ENCODE measurements at regions not wholly inside any gene's neighbourhood (a gene's known extent, or its start where the extent isn't known, plus 50 kb on each side); places are given as distances from the start of the nearest gene placed in this dataset.

DNA sequence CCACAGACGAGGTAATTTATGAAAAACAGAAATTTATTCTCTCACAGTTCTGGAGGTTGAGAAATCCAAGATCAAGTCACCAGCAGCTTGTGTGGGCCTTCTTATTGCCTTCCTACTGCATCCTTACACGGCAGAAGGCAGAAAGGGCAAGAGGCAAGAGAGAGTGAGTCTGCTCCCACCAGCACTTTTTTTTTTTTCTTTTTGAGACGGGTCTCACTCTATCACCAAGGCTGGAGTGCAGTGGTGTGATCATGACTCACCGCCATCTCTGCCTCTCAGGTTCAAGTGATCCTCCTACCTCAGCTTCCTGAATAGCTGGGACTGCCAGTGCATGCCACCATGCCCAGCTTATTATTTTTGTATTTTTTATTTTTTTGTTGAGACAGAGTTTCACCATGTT lies 78.5 kb upstream of the HK2 start:
- no peak for DNase-seq (ENCODE audit: low read depth, low spot score)
- dilution Hi-C loops (cut with MboI; ENCODE audit: extremely low pct_ligation_motif_present, low sequenced_read_pairs): no loop called here
- TF ChIP-seq EZH2 (IDR thresholded peaks at IDR 0.05; ENCODE audit: low read length): no peak
- no peak for TF ChIP-seq CTCF (optimal IDR thresholded peaks at IDR 0.05 in 1 of 3, IDR thresholded peaks at IDR 0.05 in 1 of 3, conservative IDR thresholded peaks at IDR 0.05 in 1 of 3; ENCODE audit: extremely low read depth in 1 of 3, insufficient read depth in 2 of 3, low read length in 3 of 3)

DNA sequence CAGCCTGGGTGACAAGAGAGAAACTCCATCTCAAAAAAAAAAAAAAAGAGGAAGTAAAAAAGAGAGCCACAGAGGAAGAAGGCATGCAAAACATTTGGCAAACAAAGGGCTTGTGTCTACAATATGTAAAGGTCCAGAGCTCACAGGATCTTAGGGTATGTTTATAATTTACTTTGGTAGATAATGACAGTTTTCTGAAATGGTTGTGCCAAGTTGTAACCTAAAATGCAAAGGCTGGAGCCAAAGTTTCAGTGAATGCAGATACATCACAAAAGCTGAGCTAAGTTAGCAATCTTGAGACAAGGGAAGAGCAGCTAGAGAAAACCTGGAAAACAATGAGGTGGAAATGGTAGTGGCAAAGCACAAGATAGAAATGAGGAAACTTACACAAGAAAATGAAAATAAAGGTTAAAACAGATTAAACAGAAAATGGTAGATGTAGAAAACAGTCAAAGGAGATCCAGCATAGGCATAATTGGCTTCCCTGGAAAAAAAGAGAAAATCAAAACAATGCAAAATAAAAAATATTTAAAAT lies 77.5 kb upstream of the HK2 start:
- H2AFZ ChIP-seq (ENCODE audit: control insufficient read depth, low read length): no peak overlapping the region
- no peak overlapping the region for H3K27ac ChIP-seq (ENCODE audit: control insufficient read depth, insufficient read depth, low read length)
- DNase-seq (ENCODE audit: low read depth, low spot score) (no peak), FAIRE-seq (no peak)
- no peak overlapping the region for H3K9ac ChIP-seq (ENCODE audit: control insufficient read depth, extremely low read depth, insufficient read depth, low read length)
- dilution Hi-C loops (cut with MboI; ENCODE audit: extremely low pct_ligation_motif_present, low sequenced_read_pairs): no loop called here
- no peaks in the 10 kb centered on the region for H3K4me1 ChIP-seq (ENCODE audit: control insufficient read depth, extremely low read depth, insufficient read depth, low read length)
- H3K9me3 ChIP-seq (ENCODE audit: control insufficient read depth, low read depth, low read length): no peaks in the 10 kb centered on the region
- no peak overlapping the region for H3K4me2 ChIP-seq (ENCODE audit: control insufficient read depth, extremely low read depth, insufficient read depth, low read depth, low read length)
- H4K20me1 ChIP-seq (ENCODE audit: control insufficient read depth, extremely low read depth, insufficient read depth, low read length): no peaks in the 10 kb centered on the region
- no peak for TF ChIP-seq CTCF (optimal IDR thresholded peaks at IDR 0.05 in 1 of 3, IDR thresholded peaks at IDR 0.05 in 1 of 3, conservative IDR thresholded peaks at IDR 0.05 in 1 of 3; ENCODE audit: extremely low read depth in 1 of 3, insufficient read depth in 2 of 3, low read length in 3 of 3)
- TF ChIP-seq EZH2 (IDR thresholded peaks at IDR 0.05; ENCODE audit: low read length): no peak
- no peak overlapping the region for H3K4me3 ChIP-seq (ENCODE audit: control insufficient read depth in 2 of 3, extremely low read depth in 1 of 3, insufficient read depth in 2 of 3, low read depth in 1 of 3, low read length in 3 of 3)
- no peaks in the 10 kb centered on the region for H3K79me2 ChIP-seq (ENCODE audit: control insufficient read depth, insufficient read depth, low read length)
- H3K36me3 ChIP-seq (ENCODE audit: control insufficient read depth in 2 of 2, extremely low read depth in 1 of 2, insufficient read depth in 2 of 2, low read length in 2 of 2): no peaks in the 10 kb centered on the region
- no peaks in the 10 kb centered on the region for H3K27me3 ChIP-seq (ENCODE audit: control insufficient read depth, extremely low read depth, insufficient read depth, low read length)
- H3K9me1 ChIP-seq (ENCODE audit: control insufficient read depth, extremely low read depth, insufficient read depth, low read length): no peaks in the 10 kb centered on the region

More for the DNA sequence above, 78.5 kb upstream of the HK2 start:
- FAIRE-seq: no peak
- H3K27me3 ChIP-seq (ENCODE audit: control insufficient read depth, extremely low read depth, insufficient read depth, low read length): no peaks in the 10 kb centered on the region
- H3K79me2 ChIP-seq (ENCODE audit: control insufficient read depth, insufficient read depth, low read length): no peaks in the 10 kb centered on the region
- no peak overlapping the region for H3K9ac ChIP-seq (ENCODE audit: control insufficient read depth, extremely low read depth, insufficient read depth, low read length)
- no peaks in the 10 kb centered on the region for H3K36me3 ChIP-seq (ENCODE audit: control insufficient read depth in 2 of 2, extremely low read depth in 1 of 2, insufficient read depth in 2 of 2, low read length in 2 of 2)
- H2AFZ ChIP-seq (ENCODE audit: control insufficient read depth, low read length): peak overlapping the region; percentile 26
- no peaks in the 10 kb centered on the region for H3K4me1 ChIP-seq (ENCODE audit: control insufficient read depth, extremely low read depth, insufficient read depth, low read length)
- H3K27ac ChIP-seq (ENCODE audit: control insufficient read depth, insufficient read depth, low read length): no peak overlapping the region
- H3K4me3 ChIP-seq (ENCODE audit: control insufficient read depth in 2 of 3, extremely low read depth in 1 of 3, insufficient read depth in 2 of 3, low read depth in 1 of 3, low read length in 3 of 3): no peak overlapping the region
- H4K20me1 ChIP-seq (ENCODE audit: control insufficient read depth, extremely low read depth, insufficient read depth, low read length): no peaks in the 10 kb centered on the region
- H3K9me1 ChIP-seq (ENCODE audit: control insufficient read depth, extremely low read depth, insufficient read depth, low read length): no peaks in the 10 kb centered on the region
- H3K9me3 ChIP-seq (ENCODE audit: control insufficient read depth, low read depth, low read length): no peaks in the 10 kb centered on the region
- no peak overlapping the region for H3K4me2 ChIP-seq (ENCODE audit: control insufficient read depth, extremely low read depth, insufficient read depth, low read depth, low read length)
